CD4-positive, CD25-positive, alpha-beta regulatory T cell (primary cell): ENCODE measurements at regions not wholly inside any gene's neighbourhood (a gene's known extent, or its start where the extent isn't known, plus 50 kb on each side); places are given as distances from the start of the nearest gene placed in this dataset.
"Not testable (repeated sequence)": the region's sequence is repeated elsewhere in the genome, so short reads cannot be mapped to it uniquely, and the experiment has no call there.

Experiments
- ATAC-seq, 2 donors: fragments of 150-1000 bp; cut with Tn5 transposase; one replicate each; pipeline ENCODE4 v1.10.0; 2021; ENCODE audit warnings: low read depth in 2 of 2, moderate number of reproducible peaks in 2 of 2, moderate library complexity in 1 of 2
- DNase-seq, 3 donors: peaks; one replicate each; pipeline versions ENCODE4 v3.0.0 to v3.0.0-alpha.2; 2012 to 2022; ENCODE audit warnings: mixed read lengths in 1 of 3
- H3K27ac ChIP-seq: one replicate; pipeline ENCODE4 v1.7.0; 2013; ENCODE audit warnings: mild to moderate bottlenecking, low read length; ENCODE audit not compliant: insufficient read depth, poor library complexity, severe bottlenecking
- H3K27me3 ChIP-seq: one replicate; pipeline ENCODE4 v1.7.0; 2013; ENCODE audit warnings: low read length; ENCODE audit not compliant: control insufficient read depth, insufficient read depth
- H3K36me3 ChIP-seq: one replicate; pipeline ENCODE4 v1.7.0; 2013; ENCODE audit warnings: mild to moderate bottlenecking, low read length, moderate library complexity; ENCODE audit not compliant: control insufficient read depth, insufficient read depth
- H3K4me1 ChIP-seq: 2 replicates; pipeline ENCODE4 v1.7.0; 2013; ENCODE audit warnings: mild to moderate bottlenecking, low read length; ENCODE audit not compliant: insufficient read depth, control insufficient read depth, poor library complexity, severe bottlenecking
- H3K4me3 ChIP-seq: one replicate; pipeline ENCODE4 v1.7.0; 2013; ENCODE audit warnings: low read depth, mild to moderate bottlenecking, low read length, moderate library complexity
- H3K9me3 ChIP-seq, 2 experiments: 1 replicate in 1 of 2; 2 replicates in 1 of 2; pipeline ENCODE4 v1.7.0; 2013; ENCODE audit warnings: low read length in 2 of 2, mild to moderate bottlenecking in 1 of 2, moderate library complexity in 1 of 2; ENCODE audit not compliant: control insufficient read depth in 2 of 2
- H3K27ac Mint-ChIP-seq, 3 donors: one replicate each; pipeline ENCODE4 v1.8.0; 2020 to 2022; ENCODE audit warnings: mild to moderate bottlenecking in 3 of 3, mixed read lengths in 3 of 3, moderate library complexity in 2 of 3
- H3K27me3 Mint-ChIP-seq: one replicate; pipeline ENCODE4 v1.8.0; 2022; ENCODE audit warnings: mild to moderate bottlenecking, mixed read lengths
- H3K36me3 Mint-ChIP-seq: one replicate; pipeline ENCODE4 v1.8.0; 2020; ENCODE audit warnings: mixed read lengths
- H3K4me1 Mint-ChIP-seq, 4 donors: one replicate each; pipeline ENCODE4 v1.8.0; 2020 to 2022; ENCODE audit warnings: mixed read lengths in 4 of 4, mild to moderate bottlenecking in 1 of 4
- H3K4me3 Mint-ChIP-seq, 4 donors: one replicate each; pipeline ENCODE4 v1.8.0; 2020 to 2022; ENCODE audit warnings: mild to moderate bottlenecking in 4 of 4, mixed read lengths in 4 of 4, moderate library complexity in 3 of 4
- H3K9me3 Mint-ChIP-seq, 7 donors: one replicate each; pipeline ENCODE4 v1.8.0; 2020 to 2022; ENCODE audit warnings: mixed read lengths in 7 of 7, mild to moderate bottlenecking in 3 of 7, moderate library complexity in 2 of 7

- Histone ChIP-seq H3K4me3 (no peak overlapping the region), H3K4me1 (no peaks in the 10 kb centered on the region), H3K9me3 (no peaks in the 10 kb centered on the region), H3K27me3 (no peaks in the 10 kb centered on the region), H3K36me3 (no peaks in the 10 kb centered on the region), H3K27ac (no peak overlapping the region)
- Mint-ChIP-seq H3K27me3 (no peaks in the 10 kb centered on the region), H3K27ac (peak overlapping the region in 1 of 3 donors; percentile 47), H3K4me1 (peaks cover 0 to 3% (median 0%) of the 10 kb centered on the region in 4 donors), H3K4me3 (no peak overlapping the region), H3K9me3 (peaks cover 0 to 6% (median 0%) of the 10 kb centered on the region in 7 donors), H3K36me3 (no peaks in the 10 kb centered on the region)
- ATAC-seq (no peak), DNase-seq (no peak)
Observed at GRCh38 chr13:111589992-111590391, 269.6 kb downstream of the TEX29 start.

- H3K36me3 Mint-ChIP-seq: no peaks in the 10 kb centered on the region
- H3K27ac Mint-ChIP-seq: no peak overlapping the region
- DNase-seq: no peak
- peaks cover 0 to 6% (median 0%) of the 10 kb centered on the region in 7 donors for H3K9me3 Mint-ChIP-seq
- H3K27ac ChIP-seq: no peak overlapping the region
- H3K4me1 ChIP-seq: no peaks in the 10 kb centered on the region
- H3K4me1 Mint-ChIP-seq: peaks cover 0 to 3% (median 0%) of the 10 kb centered on the region in 4 donors
- H3K27me3 ChIP-seq: no peaks in the 10 kb centered on the region
- no peaks in the 10 kb centered on the region for H3K36me3 ChIP-seq
- no peak overlapping the region for H3K4me3 Mint-ChIP-seq
- no peak for ATAC-seq
- no peak overlapping the region for H3K4me3 ChIP-seq
- no peaks in the 10 kb centered on the region for H3K27me3 Mint-ChIP-seq
- H3K9me3 ChIP-seq: no peaks in the 10 kb centered on the region
Observed at GRCh38 chr13:111590796-111591195, 270.4 kb downstream of the TEX29 start.

GRCh38 chr13:111593490-111593889 lies 273.0 kb downstream of the TEX29 start:
- H3K4me1 Mint-ChIP-seq, H3K27ac Mint-ChIP-seq: not testable (repeated sequence)

GRCh38 chr13:111594606-111595005 lies 274.2 kb downstream of the TEX29 start:
- Histone ChIP-seq H3K27ac (no peak overlapping the region), H3K4me1 (no peaks in the 10 kb centered on the region), H3K36me3 (no peaks in the 10 kb centered on the region), H3K27me3 (no peaks in the 10 kb centered on the region), H3K4me3 (no peak overlapping the region), H3K9me3 (no peaks in the 10 kb centered on the region)
- Mint-ChIP-seq H3K9me3 (peaks cover 0 to 6% (median 0%) of the 10 kb centered on the region in 7 donors), H3K4me3 (no peak overlapping the region), H3K4me1 (peaks cover 0 to 3% (median 0%) of the 10 kb centered on the region in 4 donors), H3K27me3 (no peaks in the 10 kb centered on the region), H3K36me3 (no peaks in the 10 kb centered on the region), H3K27ac (no peak overlapping the region)
- no peak for DNase-seq
- no peak for ATAC-seq

More at GRCh38 chr13:111593490-111593889, 273.0 kb downstream of the TEX29 start:
- H3K36me3 Mint-ChIP-seq, H3K4me3 Mint-ChIP-seq, H3K27me3 ChIP-seq, H3K27ac ChIP-seq, H3K27me3 Mint-ChIP-seq, H3K9me3 ChIP-seq, DNase-seq, ATAC-seq, H3K9me3 Mint-ChIP-seq, H3K4me1 ChIP-seq, H3K36me3 ChIP-seq, H3K4me3 ChIP-seq: not testable (repeated sequence)

GRCh38 chr13:111595276-111595675 lies 274.8 kb downstream of the TEX29 start:
- Histone ChIP-seq H3K9me3 (no peaks in the 10 kb centered on the region), H3K4me3 (no peak overlapping the region), H3K27me3 (no peaks in the 10 kb centered on the region), H3K27ac (no peak overlapping the region), H3K4me1 (no peaks in the 10 kb centered on the region), H3K36me3 (no peaks in the 10 kb centered on the region)
- no peaks in the 10 kb centered on the region for H3K36me3 Mint-ChIP-seq
- H3K4me1 Mint-ChIP-seq: peaks cover 0 to under 1% (median 0%) of the 10 kb centered on the region in 4 donors
- DNase-seq: no peak
- no peak for ATAC-seq
- H3K27me3 Mint-ChIP-seq: no peaks in the 10 kb centered on the region
- no peak overlapping the region for H3K27ac Mint-ChIP-seq
- no peak overlapping the region for H3K4me3 Mint-ChIP-seq
- peaks cover 0 to 2% (median 0%) of the 10 kb centered on the region in 7 donors for H3K9me3 Mint-ChIP-seq

GRCh38 chr13:111595791-111596190 lies 275.3 kb downstream of the TEX29 start:
- H3K27me3 ChIP-seq: no peaks in the 10 kb centered on the region

GRCh38 chr13:111597191-111597611 lies 276.8 kb downstream of the TEX29 start:
- H3K9me3 ChIP-seq: no peaks in the 10 kb centered on the region
- H3K27me3 Mint-ChIP-seq: no peaks in the 10 kb centered on the region
- H3K9me3 Mint-ChIP-seq: peaks cover 0 to 2% (median 0%) of the 10 kb centered on the region in 7 donors
- H3K27ac ChIP-seq: no peak overlapping the region
- DNase-seq (no peak), ATAC-seq (no peak)
- H3K27me3 ChIP-seq: no peaks in the 10 kb centered on the region
- no peak overlapping the region for H3K27ac Mint-ChIP-seq
- H3K4me3 Mint-ChIP-seq: no peak overlapping the region
- no peaks in the 10 kb centered on the region for H3K4me1 ChIP-seq
- no peak overlapping the region for H3K4me3 ChIP-seq
- H3K36me3 ChIP-seq: no peaks in the 10 kb centered on the region
- H3K4me1 Mint-ChIP-seq: no peaks in the 10 kb centered on the region
- H3K36me3 Mint-ChIP-seq: no peaks in the 10 kb centered on the region

More at GRCh38 chr13:111595791-111596190, 275.3 kb downstream of the TEX29 start:
- no peaks in the 10 kb centered on the region for H3K9me3 ChIP-seq
- ATAC-seq (no peak), DNase-seq (no peak)
- peaks cover 0 to 2% (median 0%) of the 10 kb centered on the region in 7 donors for H3K9me3 Mint-ChIP-seq
- H3K4me1 Mint-ChIP-seq: no peaks in the 10 kb centered on the region
- H3K4me3 Mint-ChIP-seq: no peak overlapping the region
- H3K36me3 Mint-ChIP-seq: no peaks in the 10 kb centered on the region
- H3K4me1 ChIP-seq: no peaks in the 10 kb centered on the region
- no peak overlapping the region for H3K4me3 ChIP-seq
- no peak overlapping the region for H3K27ac Mint-ChIP-seq
- H3K27me3 Mint-ChIP-seq: no peaks in the 10 kb centered on the region
- no peaks in the 10 kb centered on the region for H3K36me3 ChIP-seq
- no peak overlapping the region for H3K27ac ChIP-seq

- H3K4me3 ChIP-seq: no peak overlapping the region
- H3K27me3 ChIP-seq: no peaks in the 10 kb centered on the region
- no peaks in the 10 kb centered on the region for H3K4me1 ChIP-seq
- ATAC-seq (no peak), DNase-seq (no peak)
- Mint-ChIP-seq H3K27ac (no peak overlapping the region), H3K9me3 (peaks cover 0 to 2% (median 0%) of the 10 kb centered on the region in 7 donors), H3K4me3 (no peak overlapping the region), H3K4me1 (no peaks in the 10 kb centered on the region), H3K36me3 (no peaks in the 10 kb centered on the region), H3K27me3 (no peaks in the 10 kb centered on the region)
- H3K36me3 ChIP-seq: no peaks in the 10 kb centered on the region
- H3K9me3 ChIP-seq: no peaks in the 10 kb centered on the region
- H3K27ac ChIP-seq: no peak overlapping the region
Observed at GRCh38 chr13:111597618-111598017, 277.2 kb downstream of the TEX29 start.
